GM12878 (cell line): ENCODE measurements at regions not wholly inside any gene's neighbourhood (a gene's known extent, or its start where the extent isn't known, plus 50 kb on each side); places are given as distances from the start of the nearest gene placed in this dataset.

Source experiments
- ASH2L ChIP-seq: fragments of 300-600, 200-600 bp; sonication (generic); IDR thresholded peaks from 2 replicates; pipeline ENCODE4 v1.6.1; 2017; ENCODE audit warnings: low read depth, mild to moderate bottlenecking, borderline replicate concordance
- BCL3 ChIP-seq: IDR thresholded peaks from 2 replicates; pipeline ENCODE4 v1.6.1; 2011; ENCODE audit warnings: borderline replicate concordance, low read depth, mild to moderate bottlenecking, moderate library complexity, low read length; ENCODE audit not compliant: insufficient read depth, poor library complexity, severe bottlenecking
- BRCA1 ChIP-seq: IDR thresholded peaks from 2 replicates; pipeline ENCODE4 v1.6.1; 2011; ENCODE audit warnings: low read depth, low read length, improper control_type of control experiment
- CHD2 ChIP-seq: IDR thresholded peaks from 2 replicates; pipeline ENCODE4 v1.6.1; 2011; ENCODE audit warnings: low read depth, low read length, improper control_type of control experiment, borderline replicate concordance
- CREM ChIP-seq: IDR thresholded peaks from 2 replicates; pipeline ENCODE4 v1.6.1; 2014; ENCODE audit warnings: antibody characterized with exemption, low read depth
- EZH2 ChIP-seq: IDR thresholded peaks from 2 replicates; pipeline ENCODE4 v1.6.1; 2012; ENCODE audit warnings: low read depth, mild to moderate bottlenecking, control low read depth, inconsistent platforms, low read length, borderline replicate concordance; ENCODE audit not compliant: control insufficient read depth
- IKZF1 ChIP-seq: fragments of 450-650 bp; conservative IDR thresholded peaks from 2 replicates; pipeline ENCODE4 v1.6.1; 2017; ENCODE audit warnings: antibody characterized with exemption, mild to moderate bottlenecking
- TARDBP ChIP-seq: IDR thresholded peaks from 2 replicates; pipeline ENCODE4 v1.6.1; 2016; ENCODE audit warnings: borderline replicate concordance
- ZZZ3 ChIP-seq: IDR thresholded peaks from 2 replicates; pipeline ENCODE4 v1.6.1; 2011; ENCODE audit warnings: low read depth; ENCODE audit not compliant: control insufficient read depth, insufficient read length
- TF ChIP-seq, protein P1 (sequence below): IDR thresholded peaks from 2 replicates; pipeline ENCODE4 v1.6.1; 2012; ENCODE audit warnings: low read depth, low read length, improper control_type of control experiment

DNA sequence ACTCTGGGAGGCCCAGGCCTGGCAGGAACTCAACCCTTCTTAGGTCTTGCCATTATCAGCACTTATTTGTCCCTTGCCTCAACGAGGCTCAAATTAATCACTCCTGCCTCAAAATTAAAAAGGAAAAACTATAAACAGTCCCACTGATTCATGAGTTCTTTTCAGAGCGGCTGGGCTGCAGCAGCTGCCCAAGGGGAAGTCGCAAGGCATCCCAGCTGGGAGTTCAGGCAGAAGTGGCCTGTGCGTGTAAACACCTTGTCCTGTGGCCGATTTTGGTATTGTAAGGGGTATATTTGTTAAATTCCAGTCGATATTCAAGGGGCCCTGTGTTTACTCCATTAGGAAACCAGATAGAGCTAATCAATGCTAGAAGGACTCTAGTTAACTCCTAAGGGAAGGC lies 213.9 kb upstream of the CADM1 start:
- TF ChIP-seq EZH2 (no peak), CREM (no peak), IKZF1 (no peak), BRCA1 (no peak), ASH2L (no peak), BCL3 (no peak), TARDBP (no peak), CHD2 (no peak), ZZZ3 (no peak)
- TF ChIP-seq, protein P1, sequence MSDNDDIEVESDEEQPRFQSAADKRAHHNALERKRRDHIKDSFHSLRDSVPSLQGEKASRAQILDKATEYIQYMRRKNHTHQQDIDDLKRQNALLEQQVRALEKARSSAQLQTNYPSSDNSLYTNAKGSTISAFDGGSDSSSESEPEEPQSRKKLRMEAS, result no peak
